Right atrium auricular region (tissue), 2 donors: ENCODE measurements at regions not wholly inside any gene's neighbourhood (a gene's known extent, or its start where the extent isn't known, plus 50 kb on each side); places are given as distances from the start of the nearest gene placed in this dataset.

Experiments
- DNase-seq: peaks from one replicate; pipeline ENCODE4 v3.0.0-alpha.2; 2019; ENCODE audit warnings: low spot score
- H3K27ac ChIP-seq, 2 donors: fragments of 200-600 bp; sonication (generic); 1 replicate in 1 of 2; 2 replicates in 1 of 2; pipeline ENCODE4 v1.5.1; 2016 to 2019
- H3K27me3 ChIP-seq, 2 donors: fragments of 200-600 bp; sonication (generic); one replicate each; pipeline versions ENCODE4 v1.5.1 to v1.6.0; 2017 to 2019
- H3K36me3 ChIP-seq: fragments of 200-600 bp; sonication (generic); one replicate; pipeline ENCODE4 v1.5.1; 2016
- H3K4me1 ChIP-seq, 2 donors: fragments of 200-600 bp; sonication (generic); one replicate each; pipeline versions ENCODE4 v1.5.1 to v1.6.0; 2017 to 2019
- H3K4me3 ChIP-seq, 2 donors: fragments of 200-600 bp; sonication (generic); 1 replicate in 1 of 2; 2 replicates in 1 of 2; pipeline ENCODE4 v1.5.1; 2017 to 2019; ENCODE audit warnings: mild to moderate bottlenecking in 1 of 2, moderate library complexity in 1 of 2
- H3K9me3 ChIP-seq, 2 donors: fragments of 200-600 bp; sonication (generic); one replicate each; pipeline ENCODE4 v1.5.1; 2019
- TF ChIP-seq, protein P1 (sequence below), 2 donors: fragments of 200-600 bp; sonication (generic); IDR thresholded peaks; one replicate each; pipeline ENCODE4 v1.5.1; 2019; ENCODE audit warnings: antibody characterized with exemption in 2 of 2

DNA sequence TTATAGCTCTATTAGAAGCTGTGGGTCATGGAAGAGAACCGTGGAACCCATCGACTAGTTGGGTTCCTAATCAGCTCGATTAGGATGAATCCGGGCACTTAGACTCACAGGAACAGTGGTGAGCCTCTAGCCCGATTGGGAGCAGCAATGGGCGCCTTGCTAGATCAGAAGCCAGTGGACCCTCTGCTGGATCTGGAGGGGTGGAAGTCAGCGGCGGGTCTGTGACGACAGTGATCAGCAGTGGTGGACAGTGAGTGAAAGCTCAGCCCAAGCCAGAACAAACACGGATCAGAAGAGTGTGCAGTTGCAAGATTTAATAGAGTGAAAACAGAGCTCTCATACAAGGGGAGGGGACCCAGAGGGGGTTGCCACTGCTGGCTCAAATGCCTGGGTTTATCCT lies 1170.2 kb downstream of the OTOL1 start:
- TF ChIP-seq, protein P1, sequence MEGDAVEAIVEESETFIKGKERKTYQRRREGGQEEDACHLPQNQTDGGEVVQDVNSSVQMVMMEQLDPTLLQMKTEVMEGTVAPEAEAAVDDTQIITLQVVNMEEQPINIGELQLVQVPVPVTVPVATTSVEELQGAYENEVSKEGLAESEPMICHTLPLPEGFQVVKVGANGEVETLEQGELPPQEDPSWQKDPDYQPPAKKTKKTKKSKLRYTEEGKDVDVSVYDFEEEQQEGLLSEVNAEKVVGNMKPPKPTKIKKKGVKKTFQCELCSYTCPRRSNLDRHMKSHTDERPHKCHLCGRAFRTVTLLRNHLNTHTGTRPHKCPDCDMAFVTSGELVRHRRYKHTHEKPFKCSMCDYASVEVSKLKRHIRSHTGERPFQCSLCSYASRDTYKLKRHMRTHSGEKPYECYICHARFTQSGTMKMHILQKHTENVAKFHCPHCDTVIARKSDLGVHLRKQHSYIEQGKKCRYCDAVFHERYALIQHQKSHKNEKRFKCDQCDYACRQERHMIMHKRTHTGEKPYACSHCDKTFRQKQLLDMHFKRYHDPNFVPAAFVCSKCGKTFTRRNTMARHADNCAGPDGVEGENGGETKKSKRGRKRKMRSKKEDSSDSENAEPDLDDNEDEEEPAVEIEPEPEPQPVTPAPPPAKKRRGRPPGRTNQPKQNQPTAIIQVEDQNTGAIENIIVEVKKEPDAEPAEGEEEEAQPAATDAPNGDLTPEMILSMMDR (IDR thresholded peaks at IDR 0.05): no peak
- DNase-seq: no peak
- Histone ChIP-seq H3K27me3 (no peaks in the 10 kb centered on the region), H3K27ac (no peak overlapping the region), H3K4me3 (no peak overlapping the region), H3K4me1 (no peaks in the 10 kb centered on the region), H3K9me3 (no peaks in the 10 kb centered on the region), H3K36me3 (no peaks in the 10 kb centered on the region)

DNA sequence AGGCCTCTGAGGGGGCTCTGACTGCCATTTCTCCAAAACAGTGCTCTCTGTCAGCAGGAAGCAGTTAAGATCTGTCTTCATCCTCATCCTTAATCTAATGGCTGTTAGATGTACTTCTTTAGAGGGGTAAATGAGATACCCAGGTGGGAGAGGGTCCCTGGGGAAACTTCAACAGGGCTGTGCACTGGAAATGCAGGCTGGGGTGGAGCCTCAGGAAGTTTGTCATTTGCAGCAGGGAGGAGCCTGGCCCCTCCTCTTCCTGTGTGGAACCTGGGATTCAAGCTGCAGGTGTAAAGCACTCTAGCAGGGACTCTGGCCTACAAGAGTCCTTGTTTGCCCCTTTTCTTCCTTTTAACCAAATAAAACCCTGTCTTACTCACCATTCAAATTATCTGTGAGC lies 1173.6 kb downstream of the OTOL1 start:
- H3K9me3 ChIP-seq: no peaks in the 10 kb centered on the region
- no peaks in the 10 kb centered on the region for H3K4me1 ChIP-seq
- no peak overlapping the region for H3K4me3 ChIP-seq
- DNase-seq: no peak
- H3K27ac ChIP-seq: no peak overlapping the region
- TF ChIP-seq, protein P1 (IDR thresholded peaks at IDR 0.05): no peak
- H3K36me3 ChIP-seq: no peaks in the 10 kb centered on the region
- H3K27me3 ChIP-seq: no peaks in the 10 kb centered on the region

- no peak overlapping the region for H3K4me3 ChIP-seq
- TF ChIP-seq, protein P1 (IDR thresholded peaks at IDR 0.05): no peak
- no peaks in the 10 kb centered on the region for H3K27me3 ChIP-seq
- DNase-seq: no peak
- no peak overlapping the region for H3K27ac ChIP-seq
- H3K4me1 ChIP-seq: no peaks in the 10 kb centered on the region
- no peaks in the 10 kb centered on the region for H3K9me3 ChIP-seq
- no peaks in the 10 kb centered on the region for H3K36me3 ChIP-seq
These were observed 1180.9 kb downstream of the OTOL1 start for GRCh38 chr3:162677475-162677874.

GRCh38 chr3:162678941-162679340 lies 1182.3 kb downstream of the OTOL1 start:
- TF ChIP-seq, protein P1 (IDR thresholded peaks at IDR 0.05): no peak
- Histone ChIP-seq H3K4me1 (no peaks in the 10 kb centered on the region), H3K36me3 (no peaks in the 10 kb centered on the region), H3K9me3 (no peaks in the 10 kb centered on the region), H3K4me3 (no peak overlapping the region), H3K27ac (no peak overlapping the region), H3K27me3 (no peaks in the 10 kb centered on the region)
- no peak for DNase-seq

GRCh38 chr3:162684260-162684659 lies 1187.7 kb downstream of the OTOL1 start:
- TF ChIP-seq, protein P1 (IDR thresholded peaks at IDR 0.05): no peak
- H3K27me3 ChIP-seq: no peaks in the 10 kb centered on the region
- H3K4me3 ChIP-seq: no peak overlapping the region
- no peaks in the 10 kb centered on the region for H3K4me1 ChIP-seq
- no peaks in the 10 kb centered on the region for H3K9me3 ChIP-seq
- no peaks in the 10 kb centered on the region for H3K36me3 ChIP-seq
- no peak for DNase-seq
- H3K27ac ChIP-seq: no peak overlapping the region

DNA sequence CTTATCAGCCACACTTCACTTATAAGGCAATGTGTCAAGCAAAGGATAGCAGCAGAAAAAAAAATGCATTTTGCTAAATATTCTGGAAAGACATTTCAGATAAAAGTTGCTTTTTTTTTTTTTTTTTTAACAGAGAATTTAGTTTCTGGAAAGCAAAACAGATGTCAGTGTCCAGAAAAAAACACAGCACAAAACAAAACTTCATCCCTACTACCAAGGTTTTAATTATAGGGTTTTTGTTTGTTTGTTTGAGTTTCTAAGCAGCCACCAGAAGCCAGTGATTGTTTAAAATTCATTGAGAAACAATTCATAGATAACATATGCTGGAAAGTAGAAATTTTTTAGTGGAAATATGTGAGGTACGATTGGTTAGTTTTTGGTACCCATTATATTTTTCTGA lies 1202.7 kb downstream of the OTOL1 start:
- H3K4me3 ChIP-seq: no peak overlapping the region
- H3K9me3 ChIP-seq: no peaks in the 10 kb centered on the region
- TF ChIP-seq, protein P1 (IDR thresholded peaks at IDR 0.05): no peak
- H3K27ac ChIP-seq: no peak overlapping the region
- no peak for DNase-seq
- no peaks in the 10 kb centered on the region for H3K27me3 ChIP-seq
- no peaks in the 10 kb centered on the region for H3K36me3 ChIP-seq
- no peaks in the 10 kb centered on the region for H3K4me1 ChIP-seq
